Activated CD8-positive, alpha-beta memory T cell treated with anti-CD3 and anti-CD28 coated beads, Interleukin-2, amount 50 U/mL, for 24 hours (primary cell): ENCODE measurements at regions not wholly inside any gene's neighbourhood (a gene's known extent, or its start where the extent isn't known, plus 50 kb on each side); places are given as distances from the start of the nearest gene placed in this dataset.

Experiments
- DNase-seq: peaks from one replicate; pipeline ENCODE4 v3.0.0-alpha.2; 2020; ENCODE audit errors: extremely low read depth

DNA sequence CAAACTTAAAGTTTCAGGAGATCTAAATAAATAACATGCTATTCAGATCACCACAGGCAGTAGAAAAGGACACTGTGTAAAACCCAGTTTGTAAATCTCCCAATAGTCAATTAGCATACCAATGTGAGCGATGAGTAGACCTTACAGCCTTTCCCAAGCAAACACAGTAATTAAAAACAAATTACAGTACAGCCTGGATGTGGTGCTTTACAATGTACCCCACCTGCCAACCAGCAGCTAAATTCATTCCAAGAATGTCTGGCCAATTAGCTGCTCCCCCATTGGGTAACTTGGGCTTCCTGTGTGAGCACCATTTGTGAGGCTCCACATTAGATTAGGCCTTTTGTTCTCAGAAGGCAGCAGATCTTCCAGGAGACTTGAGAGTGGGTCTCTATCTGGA lies 635.0 kb downstream of the TBL1XR1 start:
- DNase-seq = no peak

DNA sequence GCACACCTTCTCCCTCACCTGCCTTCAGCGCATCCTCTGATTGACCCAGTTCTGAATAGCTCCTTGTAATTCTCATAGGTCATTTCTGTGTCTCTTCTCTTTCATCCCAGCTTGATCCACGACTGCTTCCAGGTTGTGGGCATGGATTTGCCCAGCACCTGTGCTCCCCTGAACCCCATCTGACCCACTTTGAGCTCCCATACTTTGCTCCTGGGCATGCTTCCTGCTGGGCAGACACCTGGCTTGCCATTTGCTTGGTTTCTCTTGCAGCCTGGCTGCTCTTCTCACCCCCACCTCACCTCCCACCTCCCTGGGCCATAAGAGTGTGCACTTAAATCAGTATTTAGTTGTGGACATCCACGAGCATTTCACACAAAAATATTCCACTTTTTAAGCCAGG lies 635.5 kb downstream of the TBL1XR1 start:
- DNase-seq = no peak

DNA sequence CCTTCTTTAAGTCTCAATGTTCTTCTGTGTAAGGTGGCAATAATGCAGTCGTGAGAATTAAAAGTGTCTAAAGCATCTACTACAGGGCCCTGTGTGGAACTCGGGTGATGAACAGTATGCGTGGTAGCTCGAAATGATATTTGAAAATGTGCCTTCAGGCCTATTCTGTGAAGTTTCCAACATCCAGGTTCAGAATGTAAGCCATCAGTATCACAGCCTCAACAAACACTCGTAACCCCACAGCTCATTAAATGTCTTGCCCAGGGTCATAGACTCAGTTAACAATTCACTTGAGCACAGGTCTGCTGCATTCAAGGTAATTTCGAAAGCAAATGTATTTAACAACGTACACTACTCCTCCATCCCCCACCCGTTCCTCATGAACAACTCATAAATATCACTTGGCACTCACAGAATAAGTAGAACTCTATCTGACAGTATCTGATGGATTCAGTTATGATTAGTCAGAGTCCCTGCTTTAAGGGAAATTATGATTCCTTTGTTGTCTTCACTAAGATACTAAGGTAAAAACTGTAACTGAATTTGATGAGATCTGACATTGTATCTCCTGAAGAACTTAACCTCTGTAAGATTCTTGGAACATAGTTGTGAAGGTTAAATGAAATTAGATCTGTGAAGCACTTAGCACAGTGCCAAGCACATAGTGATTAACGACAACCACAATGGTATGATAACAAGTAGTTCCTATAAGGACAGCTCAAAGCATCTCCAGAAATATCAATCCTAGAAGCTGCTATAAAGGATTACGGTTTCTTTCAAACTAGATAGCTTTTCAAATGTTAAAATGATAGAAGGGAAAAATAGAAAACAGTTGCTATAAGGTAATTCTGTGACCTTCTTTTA lies 642.3 kb downstream of the TBL1XR1 start:
- no peak for DNase-seq

DNA sequence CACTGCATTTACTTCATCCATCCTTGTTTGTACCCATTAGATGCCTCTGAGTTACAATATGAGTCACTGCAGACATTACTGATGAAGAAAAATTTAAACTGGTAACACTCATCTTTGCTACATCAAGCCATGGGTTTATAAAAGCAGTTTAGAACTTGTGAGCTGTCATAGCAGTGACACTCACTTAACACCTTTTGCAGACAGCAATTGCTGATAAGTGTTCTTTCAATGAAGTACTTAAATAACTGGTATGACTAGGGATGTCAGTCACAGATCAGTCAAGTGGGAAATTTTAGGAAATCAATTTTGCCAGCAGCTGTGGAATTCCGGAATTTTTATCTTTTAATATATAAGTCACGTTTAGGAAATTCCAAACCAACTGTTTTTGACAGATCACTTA lies 643.0 kb downstream of the TBL1XR1 start:
- no peak for DNase-seq

DNA sequence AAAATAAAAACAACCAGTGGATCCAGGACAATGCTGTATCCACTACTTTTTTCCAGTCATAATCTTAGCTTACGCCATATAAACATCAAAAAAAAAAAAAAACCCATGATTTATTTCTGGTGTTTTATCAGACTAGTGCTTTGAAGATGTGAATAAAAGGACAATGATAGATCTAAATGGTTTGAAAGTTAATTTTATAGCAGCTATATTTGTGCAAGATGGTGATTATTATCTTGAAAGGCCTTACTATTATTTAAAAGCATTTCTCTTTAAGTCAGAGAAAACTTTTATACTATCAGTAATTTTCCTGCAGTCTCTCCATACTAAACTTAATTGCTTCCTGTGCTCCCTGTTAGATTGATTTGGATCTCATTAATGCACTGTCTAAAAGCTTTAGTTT lies 670.3 kb downstream of the TBL1XR1 start:
- no peak for DNase-seq

DNA sequence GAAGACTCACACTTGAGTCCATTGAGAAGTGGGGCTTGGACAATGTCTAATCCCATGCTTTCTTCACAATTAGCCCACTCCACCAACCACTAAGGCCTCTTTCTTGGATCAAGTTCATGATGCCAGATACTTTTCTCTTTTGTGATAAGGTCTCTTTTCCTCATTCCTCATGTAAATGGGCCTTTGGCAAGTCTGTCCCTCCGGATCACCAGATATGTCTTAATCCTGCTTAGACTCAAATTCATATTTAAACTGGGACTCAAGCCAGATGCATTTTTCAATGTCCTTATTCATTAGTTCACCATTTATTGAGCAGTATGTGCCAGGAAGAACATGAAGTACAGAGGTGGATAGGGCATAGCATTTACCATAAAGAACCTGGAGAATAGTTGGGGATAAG lies 671.1 kb downstream of the TBL1XR1 start:
- no peak for DNase-seq

DNA sequence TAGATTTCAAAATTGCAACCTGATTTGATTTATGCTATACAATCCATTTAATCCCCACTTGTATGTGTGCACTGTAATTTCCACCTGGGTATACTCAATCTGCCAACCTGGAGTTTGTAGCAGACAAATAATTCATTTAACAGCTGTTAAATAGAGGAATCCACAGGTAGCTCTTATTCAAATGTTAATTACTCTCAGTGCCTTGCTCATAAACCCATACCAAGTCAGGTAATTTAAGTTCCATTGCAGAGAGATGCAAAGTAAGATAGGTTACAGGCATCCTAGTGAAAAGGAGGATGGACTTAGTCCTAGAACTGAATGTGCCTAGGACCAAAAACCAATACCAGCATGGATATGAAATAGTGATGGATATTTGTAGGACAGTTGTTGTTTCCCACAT lies 674.2 kb downstream of the TBL1XR1 start:
- no peak for DNase-seq

DNA sequence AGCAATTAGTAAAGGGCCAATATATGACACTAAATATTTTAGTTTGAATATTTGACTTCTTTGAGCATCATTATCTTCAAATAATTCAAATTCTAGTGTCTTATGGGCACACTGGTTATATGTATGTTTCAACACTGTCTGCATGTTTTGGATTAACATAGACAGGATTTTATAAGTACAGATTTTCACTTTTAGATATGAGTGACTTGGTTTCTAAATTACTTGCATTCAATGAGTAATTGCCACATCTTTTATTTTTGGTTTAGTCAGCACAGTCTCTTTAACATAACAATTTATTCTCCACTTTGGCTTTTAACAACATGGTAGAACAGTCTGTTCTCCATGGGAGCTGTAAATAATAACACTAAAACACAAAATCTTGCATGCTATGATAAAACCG lies 674.8 kb downstream of the TBL1XR1 start:
- no peak for DNase-seq

DNA sequence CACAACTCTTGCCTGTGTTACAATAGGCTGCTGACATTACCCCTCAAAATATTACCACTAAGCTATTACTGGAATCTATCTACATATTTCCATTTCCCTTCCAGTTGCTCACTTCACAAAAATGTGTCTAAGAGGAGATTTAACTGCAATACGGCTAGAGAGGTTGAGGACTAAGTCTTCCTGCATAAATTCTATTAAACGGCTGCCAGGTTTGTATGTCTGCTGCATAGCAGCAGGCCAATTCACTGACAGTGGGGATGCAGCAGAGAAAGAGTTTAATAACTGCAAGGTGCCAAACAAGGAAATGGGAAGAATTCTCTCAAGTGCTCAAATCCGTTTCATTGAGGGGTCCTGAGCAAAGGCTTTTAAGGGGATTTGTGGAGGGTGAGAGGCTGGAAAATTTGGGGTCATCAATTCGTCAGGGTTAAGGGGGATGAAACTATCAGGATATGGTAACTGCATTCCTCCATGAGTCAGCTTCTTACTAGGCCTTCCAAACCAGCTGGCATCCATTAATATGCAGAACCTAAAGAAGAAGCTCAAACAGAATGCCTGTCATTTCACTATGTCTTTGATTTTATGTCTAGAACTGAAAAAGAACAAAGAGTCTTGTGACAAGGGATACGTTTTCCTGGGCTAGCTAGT lies 675.6 kb downstream of the TBL1XR1 start:
- no peak for DNase-seq

DNA sequence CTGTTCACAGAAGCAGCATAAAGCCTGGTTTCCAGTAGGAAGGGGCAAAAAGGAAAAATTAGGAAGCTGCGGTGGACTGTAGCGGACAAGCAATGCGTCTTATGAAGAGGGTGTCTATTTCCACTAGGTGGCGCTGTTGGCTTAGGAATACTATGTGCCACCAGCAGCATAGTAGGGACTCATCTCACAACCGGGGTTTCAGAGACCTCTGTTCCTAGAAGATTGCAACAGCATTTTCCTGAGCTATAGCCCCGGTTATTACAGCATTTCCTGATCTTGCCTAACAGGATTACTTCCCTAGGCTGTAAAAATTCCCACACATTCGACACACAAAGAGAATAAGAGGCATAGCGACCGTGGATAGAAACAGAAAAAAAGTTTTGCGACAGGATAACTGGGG lies 683.0 kb downstream of the TBL1XR1 start:
- no peak for DNase-seq

DNA sequence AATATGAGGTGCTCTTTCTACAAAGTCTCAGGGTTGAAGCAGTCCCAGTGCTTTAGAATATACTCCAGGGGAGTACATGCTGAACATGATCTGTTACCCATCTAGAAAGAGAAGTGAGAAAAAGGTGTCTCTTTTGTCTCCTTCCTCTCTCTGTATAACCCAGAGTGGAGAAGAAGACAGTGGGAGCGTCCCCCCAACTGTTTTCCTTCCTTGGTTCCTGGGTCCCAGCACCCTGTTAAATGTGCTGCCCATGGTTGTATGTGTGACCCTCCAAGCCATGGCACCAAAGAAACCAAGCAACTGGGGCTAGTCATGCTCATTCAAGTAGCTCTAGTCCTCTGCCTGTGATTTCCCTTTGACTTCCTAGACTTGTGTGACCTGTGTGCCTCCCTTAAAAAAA lies 683.7 kb downstream of the TBL1XR1 start:
- no peak for DNase-seq

DNA sequence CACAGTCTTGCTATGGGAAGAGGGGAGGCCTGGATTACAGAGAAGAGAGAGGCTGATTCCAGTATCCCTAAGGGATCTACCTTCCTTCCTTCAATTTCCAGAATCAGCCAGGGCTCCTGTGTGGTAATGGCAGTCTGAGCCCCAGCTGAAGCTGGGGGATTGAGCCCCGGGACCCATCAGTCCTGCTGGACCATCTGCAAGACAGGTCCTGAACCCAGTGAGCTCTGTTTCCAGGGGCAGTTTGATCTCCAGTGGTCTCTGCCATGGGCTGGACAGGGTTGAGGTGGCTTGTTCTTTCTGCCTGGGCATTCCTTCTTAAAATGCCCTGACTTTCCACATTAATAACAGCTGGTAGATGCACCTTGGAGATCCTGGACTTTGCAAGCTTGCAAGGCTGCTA lies 685.2 kb downstream of the TBL1XR1 start:
- DNase-seq = no peak

DNA sequence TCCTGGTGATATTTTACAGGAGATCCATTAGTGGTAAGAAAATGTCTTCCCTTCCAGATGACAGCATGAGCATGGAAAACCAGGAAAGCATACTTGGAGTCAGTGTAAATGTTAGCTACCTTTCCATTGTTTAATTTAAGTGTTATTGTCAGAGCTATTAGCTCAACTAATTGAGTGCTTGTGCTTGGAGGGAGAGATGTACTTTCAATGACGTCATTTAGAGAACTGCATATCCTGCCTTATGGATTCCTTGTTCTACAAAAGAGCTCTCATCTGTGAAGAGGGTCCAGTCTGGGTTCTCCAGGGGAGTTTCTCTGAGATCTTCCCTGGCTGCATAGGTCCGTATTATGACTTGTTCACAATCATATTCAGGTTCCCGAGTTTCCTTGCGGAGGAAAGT lies 687.2 kb downstream of the TBL1XR1 start:
- DNase-seq = no peak

DNA sequence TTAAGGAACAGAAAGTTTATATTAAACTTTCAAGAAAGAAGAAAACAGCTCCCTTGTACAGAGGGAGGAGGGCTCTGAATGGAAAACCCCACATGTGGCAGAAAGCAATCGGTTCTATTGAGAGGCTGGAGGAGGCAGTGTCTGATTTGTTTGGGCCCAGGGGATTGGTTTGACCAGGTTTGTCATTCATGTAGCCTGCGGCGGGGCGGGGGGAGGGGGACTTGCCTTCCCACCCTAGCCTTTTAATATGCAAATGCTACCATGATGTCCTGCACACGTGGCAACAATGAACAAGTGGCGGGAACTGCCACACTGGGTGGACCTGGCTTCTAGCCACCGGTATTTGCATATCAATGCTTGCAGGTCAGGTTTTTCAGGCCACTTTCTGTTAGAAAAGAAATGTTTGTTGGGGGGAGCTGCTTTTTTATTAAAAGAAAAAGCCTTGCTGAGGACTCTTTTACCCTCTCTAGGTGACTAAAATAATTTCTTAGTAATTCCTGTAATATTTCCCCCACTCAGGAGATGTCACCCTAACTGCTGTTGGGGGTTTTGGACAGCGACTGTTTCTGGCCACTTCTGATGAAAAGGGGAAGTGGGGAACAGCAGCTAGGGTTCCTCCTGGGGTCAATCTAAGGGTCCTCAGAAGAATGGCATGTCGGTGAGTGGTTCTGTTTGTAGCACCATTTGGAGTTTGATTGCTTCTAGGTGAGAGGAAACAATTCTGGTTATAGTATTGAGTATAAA lies 691.2 kb downstream of the TBL1XR1 start:
- DNase-seq = no peak

DNA sequence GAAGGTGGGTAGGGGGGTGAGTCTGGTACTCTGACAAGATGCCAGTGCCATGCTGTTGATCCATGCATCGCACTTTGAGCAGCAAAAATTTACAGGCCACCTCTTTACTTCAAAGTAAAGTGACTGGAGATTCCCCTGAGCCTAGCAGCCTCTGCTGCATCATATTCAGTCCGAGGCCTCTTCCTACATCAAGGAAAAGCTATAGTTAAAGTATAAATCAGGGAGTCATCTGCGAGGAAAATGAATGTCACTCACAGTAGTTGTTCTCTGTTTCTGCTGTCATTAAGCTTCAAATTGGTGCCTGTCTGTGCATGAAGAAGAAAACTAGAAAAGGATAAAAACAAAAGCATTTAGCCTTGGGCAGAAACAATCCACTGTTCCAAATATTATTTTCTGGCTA lies 706.2 kb downstream of the TBL1XR1 start:
- DNase-seq = no peak

DNA sequence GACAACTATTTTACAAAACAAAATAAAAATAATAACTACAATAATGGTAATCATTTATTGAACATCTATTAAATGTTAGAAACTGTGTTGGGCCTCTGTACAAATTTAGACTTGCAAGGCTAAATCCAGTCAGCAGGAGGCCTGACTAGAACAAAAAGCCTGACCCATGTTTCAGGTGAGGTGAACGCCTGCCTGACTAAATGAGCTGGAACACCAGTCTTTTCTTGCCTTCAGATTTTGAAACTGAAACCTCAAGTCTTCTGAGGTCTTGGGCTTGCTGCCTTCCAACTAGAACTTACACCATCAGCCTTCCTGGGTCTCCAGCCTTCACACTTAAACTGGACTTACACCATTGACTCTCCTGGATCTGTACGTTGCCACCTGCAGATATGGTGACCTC lies 706.9 kb downstream of the TBL1XR1 start:
- DNase-seq = no peak

DNA sequence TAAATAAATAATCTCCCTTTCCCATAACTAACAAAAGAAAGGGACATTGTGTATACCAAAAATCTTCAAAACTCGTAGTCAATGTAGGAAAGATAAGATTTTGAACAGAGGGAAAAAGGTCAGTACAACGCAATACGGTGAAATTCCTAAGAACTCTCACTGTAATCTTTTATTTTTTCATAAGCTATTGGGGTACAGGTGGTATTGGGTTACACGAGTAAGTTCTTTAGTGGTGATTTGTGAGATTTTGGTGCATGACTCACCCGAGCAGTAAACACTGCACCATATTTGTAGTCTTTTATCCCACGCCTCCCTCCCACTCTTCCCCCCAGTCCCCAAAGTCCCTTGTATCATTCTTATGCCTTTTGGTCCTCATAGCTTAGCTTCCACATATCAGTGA lies 718.0 kb downstream of the TBL1XR1 start:
- DNase-seq = no peak

DNA sequence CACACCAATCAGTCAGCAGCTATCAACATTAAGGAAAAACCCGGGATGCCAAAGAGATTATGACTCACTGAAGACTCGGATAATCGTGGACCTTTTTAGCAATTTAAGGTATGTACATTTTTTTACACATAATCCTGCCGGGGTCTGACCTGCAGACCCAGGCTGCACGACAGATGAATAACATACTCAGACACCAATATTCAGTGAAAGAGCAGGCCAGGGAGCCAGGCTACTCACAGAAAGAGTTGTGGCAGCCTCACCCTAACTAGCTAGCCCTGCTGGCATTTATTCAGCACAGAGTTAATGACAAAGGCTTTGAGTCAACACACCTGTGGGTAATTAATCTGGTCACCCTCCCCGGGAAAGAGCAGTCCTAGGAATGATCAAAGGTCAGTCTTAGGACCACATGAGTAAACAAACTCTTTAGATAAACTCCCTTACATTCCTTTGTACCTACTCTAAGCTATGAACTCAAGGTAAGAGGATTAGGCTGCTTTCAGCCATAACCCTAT lies 727.5 kb downstream of the TBL1XR1 start:
- no peak for DNase-seq

DNA sequence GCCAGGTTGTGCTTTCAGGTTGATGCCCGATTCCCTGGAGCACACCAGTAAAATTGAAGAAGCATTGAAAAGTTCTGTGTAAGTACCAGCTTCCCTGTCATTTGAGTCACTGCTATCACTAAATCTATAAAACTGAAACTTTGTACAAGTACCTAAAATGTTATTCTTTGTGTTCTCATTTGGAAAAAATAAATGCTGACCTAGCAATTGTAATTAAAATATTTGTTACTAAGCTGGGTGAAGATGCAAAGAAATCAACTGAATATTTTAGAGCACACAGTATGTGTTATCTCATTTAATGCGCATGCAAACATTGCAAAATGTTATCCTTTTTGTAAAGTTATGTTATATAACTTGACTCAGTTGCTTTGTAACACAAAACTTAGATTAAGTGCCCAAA lies 733.7 kb downstream of the TBL1XR1 start:
- no peak for DNase-seq

DNA sequence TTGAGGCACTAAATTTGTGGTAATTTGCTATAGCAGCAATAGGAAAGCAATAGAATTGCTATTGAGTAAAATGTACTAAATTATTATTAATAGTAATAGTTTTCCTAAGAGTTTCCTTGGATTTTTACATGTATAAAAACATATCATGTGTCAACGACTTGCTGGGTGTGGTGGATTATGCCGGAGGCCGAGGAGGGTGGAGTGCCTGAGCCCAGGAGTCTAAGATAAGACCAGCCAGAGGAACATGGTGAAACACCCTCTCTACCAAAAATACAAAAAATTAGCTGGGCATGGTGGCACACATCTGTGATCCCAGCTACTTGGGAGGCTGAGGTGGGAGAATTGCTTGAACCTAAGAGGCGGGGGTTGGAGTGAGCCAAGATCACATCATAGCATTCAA lies 749.9 kb downstream of the TBL1XR1 start:
- DNase-seq = no peak

DNA sequence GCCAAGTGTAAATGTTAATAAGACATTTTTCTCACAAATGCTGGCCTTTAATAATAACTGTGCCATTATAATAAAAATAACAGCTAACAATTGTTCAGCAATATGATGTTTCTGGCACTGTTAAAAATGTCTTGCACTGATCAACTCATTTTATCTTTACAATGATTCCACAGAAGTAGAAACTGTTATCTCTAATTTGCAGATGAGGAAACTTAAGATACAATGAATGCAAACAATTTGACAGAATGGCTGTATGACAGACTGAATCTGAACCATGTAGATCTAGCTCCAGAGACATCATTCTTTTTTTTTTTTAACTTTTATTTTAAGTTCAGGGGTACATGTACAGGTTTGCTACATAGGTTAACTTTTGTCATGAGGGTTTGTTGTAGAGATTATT lies 755.0 kb downstream of the TBL1XR1 start:
- no peak for DNase-seq

DNA sequence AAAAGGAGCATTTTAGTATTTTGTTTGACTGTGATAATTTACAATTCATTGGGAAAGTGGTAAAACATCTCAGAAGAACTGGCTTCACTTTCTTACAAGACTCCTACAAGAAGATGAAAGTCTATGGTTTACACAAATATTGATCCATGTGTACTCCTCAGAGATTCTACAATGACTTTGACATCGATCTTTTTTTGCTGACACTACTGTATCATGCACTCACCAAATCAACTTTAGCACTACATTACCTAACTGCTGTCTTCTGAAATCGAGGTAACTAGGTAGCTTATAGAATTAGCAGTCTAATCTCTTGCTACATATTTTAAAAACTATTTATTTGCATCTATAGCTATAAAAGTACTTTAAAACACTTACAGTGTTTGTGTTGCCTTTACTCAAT lies 757.6 kb downstream of the TBL1XR1 start:
- DNase-seq = no peak

DNA sequence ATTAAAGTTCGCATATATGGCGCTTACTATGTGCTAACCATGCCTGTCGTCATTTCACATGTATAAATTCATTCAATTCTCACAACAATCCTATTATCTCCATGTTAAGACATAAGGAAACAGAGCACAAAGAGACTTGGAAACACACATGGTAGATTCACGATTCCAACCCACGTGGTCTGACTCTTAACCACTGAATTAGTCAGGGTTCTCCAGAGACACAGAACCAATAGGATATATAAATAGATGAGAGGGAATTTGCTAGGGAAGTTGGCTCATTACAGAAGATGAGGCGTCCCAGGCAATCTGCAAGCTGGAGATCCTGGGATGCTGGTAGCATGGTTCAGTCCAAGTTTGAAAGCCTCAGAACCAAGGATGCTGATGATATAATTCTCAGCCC lies 765.3 kb downstream of the TBL1XR1 start:
- no peak for DNase-seq
